SU-DHL-6 (cell line): ENCODE measurements at regions not wholly inside any gene's neighbourhood (a gene's known extent, or its start where the extent isn't known, plus 50 kb on each side); places are given as distances from the start of the nearest gene placed in this dataset.

Experiments used
- H2AFZ ChIP-seq: fragments of 200-600 bp; sonication (generic); 2 replicates; pipeline ENCODE4 v1.6.1; 2014; ENCODE audit warnings: low read depth, mild to moderate bottlenecking, moderate library complexity, mixed read lengths, antibody characterized with exemption, low read length; ENCODE audit not compliant: severe bottlenecking
- H3F3A ChIP-seq: fragments of 200-600 bp; shearing (Covaris generic); 2 replicates; pipeline ENCODE4 v1.6.0; 2016; ENCODE audit warnings: antibody characterized with exemption, mild to moderate bottlenecking; ENCODE audit not compliant: insufficient read depth
- H3K27ac ChIP-seq: fragments of 200-600 bp; sonication (generic); 2 replicates; pipeline ENCODE4 v1.5.1; 2016; ENCODE audit warnings: low read depth, mild to moderate bottlenecking, low read length, moderate library complexity, mixed read lengths
- H3K27me3 ChIP-seq: fragments of 200-600 bp; sonication (generic), shearing (Covaris generic); 2 replicates; pipeline ENCODE4 v1.6.0; 2014; ENCODE audit warnings: mild to moderate bottlenecking, low read length
- H3K36me3 ChIP-seq: fragments of 200-600 bp; sonication (generic); 2 replicates; pipeline ENCODE4 v1.6.1; 2014; ENCODE audit warnings: mild to moderate bottlenecking, low read length, mixed read lengths
- H3K4me2 ChIP-seq: fragments of 300-600, 200-600 bp; shearing (Covaris generic), sonication (generic); 2 replicates; pipeline ENCODE4 v1.6.0; 2014; ENCODE audit warnings: low read length, low read depth, mild to moderate bottlenecking; ENCODE audit not compliant: poor library complexity, severe bottlenecking
- H3K4me3 ChIP-seq: fragments of 200-600 bp; sonication (generic); 2 replicates; pipeline ENCODE4 v1.5.1; 2014; ENCODE audit warnings: antibody characterized with exemption, low read length, mild to moderate bottlenecking, mixed read lengths; ENCODE audit not compliant: insufficient read depth, poor library complexity, severe bottlenecking
- H3K79me2 ChIP-seq: fragments of 200-600 bp; sonication (generic); 2 replicates; pipeline ENCODE4 v1.6.1; 2014; ENCODE audit warnings: mild to moderate bottlenecking, low read length, moderate library complexity; ENCODE audit not compliant: insufficient read depth
- H3K9ac ChIP-seq: fragments of 200-600 bp; sonication (generic); 2 replicates; pipeline ENCODE4 v1.7.0; 2014; ENCODE audit warnings: mild to moderate bottlenecking, low read length
- H3K9me2 ChIP-seq: fragments of 200-600 bp; sonication (generic); replicated peaks from 2 replicates; pipeline ENCODE4 v1.6.1; 2014; ENCODE audit warnings: low read length; ENCODE audit not compliant: insufficient read depth
- H3K9me3 ChIP-seq: fragments of 200-600 bp; sonication (generic); 2 replicates; pipeline ENCODE4 v1.6.1; 2014; ENCODE audit warnings: low read length, mixed read lengths; ENCODE audit not compliant: insufficient read depth
- H4K20me1 ChIP-seq: fragments of 200-600 bp; sonication (generic); 2 replicates; pipeline ENCODE4 v1.6.1; 2014; ENCODE audit warnings: low read depth, mild to moderate bottlenecking, antibody characterized with exemption, low read length, moderate library complexity, mixed read lengths
- EZH2phosphoT487 ChIP-seq: fragments of 200-600 bp; sonication (generic), shearing (Covaris generic); conservative IDR thresholded peaks from 2 replicates; pipeline ENCODE4 v1.6.1; 2018; ENCODE audit warnings: mild to moderate bottlenecking, antibody characterized with exemption, low read length, moderate library complexity, mixed read lengths
- TF ChIP-seq, protein P1 (sequence below): fragments of 200-600 bp; sonication (generic); IDR thresholded peaks from one replicate; pipeline ENCODE4 v1.5.1; 2017; ENCODE audit warnings: antibody characterized with exemption, mild to moderate bottlenecking, low read length, moderate library complexity; ENCODE audit not compliant: insufficient read depth, poor library complexity, severe bottlenecking

DNA sequence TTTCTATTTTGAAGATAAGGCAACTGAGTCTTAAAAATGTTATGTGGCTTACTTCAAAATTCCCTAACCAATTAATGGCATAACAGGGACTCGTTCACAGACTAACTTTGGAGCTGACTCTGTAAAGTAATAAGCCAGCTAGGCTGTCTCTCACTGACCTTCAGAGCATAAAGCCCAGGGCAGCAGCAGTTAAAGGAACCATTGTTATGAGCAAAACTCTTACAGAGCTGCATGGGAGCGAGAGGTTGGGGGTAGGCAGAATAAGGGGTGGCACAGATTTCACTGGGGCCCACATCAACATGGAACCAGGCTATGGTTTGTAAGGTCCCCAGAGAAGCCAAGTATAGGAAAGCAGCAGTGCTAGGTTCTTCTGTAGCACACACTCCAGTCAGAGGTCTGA lies 637.8 kb downstream of the RFPL4B start:
- H3K36me3 ChIP-seq, result no peaks in the 10 kb centered on the region
- H3K27me3 ChIP-seq, result no peaks in the 10 kb centered on the region
- H3K4me3 ChIP-seq, result no peak overlapping the region
- H2AFZ ChIP-seq, result no peak overlapping the region
- TF ChIP-seq EZH2phosphoT487, result no peak
- TF ChIP-seq, protein P1, sequence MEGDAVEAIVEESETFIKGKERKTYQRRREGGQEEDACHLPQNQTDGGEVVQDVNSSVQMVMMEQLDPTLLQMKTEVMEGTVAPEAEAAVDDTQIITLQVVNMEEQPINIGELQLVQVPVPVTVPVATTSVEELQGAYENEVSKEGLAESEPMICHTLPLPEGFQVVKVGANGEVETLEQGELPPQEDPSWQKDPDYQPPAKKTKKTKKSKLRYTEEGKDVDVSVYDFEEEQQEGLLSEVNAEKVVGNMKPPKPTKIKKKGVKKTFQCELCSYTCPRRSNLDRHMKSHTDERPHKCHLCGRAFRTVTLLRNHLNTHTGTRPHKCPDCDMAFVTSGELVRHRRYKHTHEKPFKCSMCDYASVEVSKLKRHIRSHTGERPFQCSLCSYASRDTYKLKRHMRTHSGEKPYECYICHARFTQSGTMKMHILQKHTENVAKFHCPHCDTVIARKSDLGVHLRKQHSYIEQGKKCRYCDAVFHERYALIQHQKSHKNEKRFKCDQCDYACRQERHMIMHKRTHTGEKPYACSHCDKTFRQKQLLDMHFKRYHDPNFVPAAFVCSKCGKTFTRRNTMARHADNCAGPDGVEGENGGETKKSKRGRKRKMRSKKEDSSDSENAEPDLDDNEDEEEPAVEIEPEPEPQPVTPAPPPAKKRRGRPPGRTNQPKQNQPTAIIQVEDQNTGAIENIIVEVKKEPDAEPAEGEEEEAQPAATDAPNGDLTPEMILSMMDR, result no peak
- no peaks in the 10 kb centered on the region for H3K9me3 ChIP-seq
- H3K79me2 ChIP-seq, result no peaks in the 10 kb centered on the region
- H3K27ac ChIP-seq, result no peak overlapping the region
- H3K9ac ChIP-seq, result no peak overlapping the region
- no peaks in the 10 kb centered on the region for H3K9me2 ChIP-seq
- no peaks in the 10 kb centered on the region for H3F3A ChIP-seq
- H4K20me1 ChIP-seq, result no peaks in the 10 kb centered on the region
- no peak overlapping the region for H3K4me2 ChIP-seq

DNA sequence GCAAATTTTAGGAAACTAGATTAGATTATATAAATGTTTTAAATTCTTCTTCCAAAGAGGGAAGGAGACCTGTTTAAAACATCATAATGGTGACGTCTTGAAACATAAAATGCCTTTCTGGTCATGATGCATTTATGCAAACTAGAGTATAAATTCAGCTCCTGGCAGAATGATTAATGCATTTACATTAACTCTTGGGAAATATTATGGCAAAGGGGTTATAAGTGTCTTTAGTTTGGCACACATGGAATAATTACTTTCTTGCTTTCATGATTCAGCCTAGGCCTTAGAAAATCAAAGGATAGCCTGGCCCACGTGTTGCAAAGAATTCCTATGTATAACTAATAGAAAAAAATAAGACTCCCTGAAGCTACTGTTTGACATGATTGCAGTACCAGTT lies 639.2 kb downstream of the RFPL4B start:
- Histone ChIP-seq H2AFZ (no peak overlapping the region), H3K36me3 (no peaks in the 10 kb centered on the region), H3K9ac (no peak overlapping the region), H3K27me3 (no peaks in the 10 kb centered on the region), H3K4me3 (no peak overlapping the region), H4K20me1 (no peaks in the 10 kb centered on the region), H3K4me2 (no peak overlapping the region), H3K9me2 (no peaks in the 10 kb centered on the region), H3K27ac (no peak overlapping the region), H3K79me2 (no peaks in the 10 kb centered on the region), H3K9me3 (no peaks in the 10 kb centered on the region), H3F3A (no peaks in the 10 kb centered on the region)
- TF ChIP-seq, protein P1, result no peak
- no peak for TF ChIP-seq EZH2phosphoT487

DNA sequence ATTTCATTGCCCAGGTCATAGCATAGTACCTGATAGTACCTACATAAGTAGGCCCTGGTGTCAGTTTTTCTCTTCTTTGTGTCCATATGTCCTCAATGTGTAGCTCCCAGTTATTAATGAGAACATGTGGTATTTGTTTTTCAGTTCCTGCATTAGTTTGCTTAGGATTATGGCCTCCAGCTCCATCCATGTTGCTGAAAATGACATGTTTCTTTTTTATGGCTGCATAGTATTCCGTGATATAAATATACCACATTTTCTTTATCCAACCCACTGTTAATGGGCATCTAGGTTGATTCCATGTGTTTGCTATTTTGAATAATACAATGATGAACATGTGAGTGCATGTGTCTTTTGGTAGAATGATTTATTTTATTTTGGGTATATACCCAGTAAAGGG lies 641.6 kb downstream of the RFPL4B start:
- H3K4me2 ChIP-seq, result no peak overlapping the region
- H3K9me3 ChIP-seq, result no peaks in the 10 kb centered on the region
- H3K4me3 ChIP-seq, result no peak overlapping the region
- no peaks in the 10 kb centered on the region for H3K79me2 ChIP-seq
- H3K36me3 ChIP-seq, result no peaks in the 10 kb centered on the region
- no peaks in the 10 kb centered on the region for H4K20me1 ChIP-seq
- H3K27me3 ChIP-seq, result no peaks in the 10 kb centered on the region
- no peak overlapping the region for H3K27ac ChIP-seq
- no peak overlapping the region for H3K9ac ChIP-seq
- TF ChIP-seq, protein P1, result no peak
- no peak for TF ChIP-seq EZH2phosphoT487
- no peaks in the 10 kb centered on the region for H3F3A ChIP-seq
- H2AFZ ChIP-seq, result no peak overlapping the region
- H3K9me2 ChIP-seq, result no peaks in the 10 kb centered on the region

DNA sequence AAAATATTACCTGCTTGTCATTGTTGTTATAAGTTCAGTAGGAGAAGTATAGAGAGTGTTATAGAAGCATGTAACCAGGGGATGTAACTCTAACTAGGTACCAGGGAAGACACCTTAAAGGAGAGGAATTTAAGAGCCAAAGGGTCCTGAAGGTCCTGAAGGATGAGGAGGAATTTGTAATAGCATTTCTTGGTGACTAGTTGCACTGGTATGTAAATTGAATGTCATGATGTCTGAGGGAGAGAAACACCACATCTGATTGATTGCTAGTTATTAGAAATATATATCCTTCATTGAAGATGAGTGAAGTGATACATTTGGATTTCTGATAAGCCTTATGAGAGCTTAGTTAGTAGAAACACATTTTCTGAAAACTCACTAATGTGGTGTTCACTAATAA lies 643.8 kb downstream of the RFPL4B start:
- Histone ChIP-seq H3K4me2 (no peak overlapping the region), H3K27ac (no peak overlapping the region), H3K9me3 (no peaks in the 10 kb centered on the region), H3K9ac (no peak overlapping the region), H3F3A (no peaks in the 10 kb centered on the region), H2AFZ (no peak overlapping the region), H3K36me3 (no peaks in the 10 kb centered on the region), H3K4me3 (no peak overlapping the region), H3K27me3 (no peaks in the 10 kb centered on the region), H3K9me2 (no peaks in the 10 kb centered on the region), H4K20me1 (no peaks in the 10 kb centered on the region), H3K79me2 (no peaks in the 10 kb centered on the region)
- TF ChIP-seq, protein P1, result no peak
- no peak for TF ChIP-seq EZH2phosphoT487
